Head of caudate nucleus (tissue), 42 donors: ENCODE measurements at regions not wholly inside any gene's neighbourhood (a gene's known extent, or its start where the extent isn't known, plus 50 kb on each side); places are given as distances from the start of the nearest gene placed in this dataset.
A peak's percentile ranks its signal among the peaks of the same experiment; 100 is the strongest.
"Not testable (repeated sequence)": the region's sequence is repeated elsewhere in the genome, so short reads cannot be mapped to it uniquely, and the experiment has no call there.

Experiments used
- DNase-seq, 42 donors: peaks; one replicate each; pipeline versions ENCODE4 v3.0.0 to v3.0.0-alpha.2; 2020 to 2021; ENCODE audit warnings: mixed read lengths in 7 of 42
- intact Hi-C: fragments of 100-400 bp; cut with DNase I; formaldehyde crosslinking; loops from one replicate; pipeline ENCODE4 v1.15.0; 2022

DNA sequence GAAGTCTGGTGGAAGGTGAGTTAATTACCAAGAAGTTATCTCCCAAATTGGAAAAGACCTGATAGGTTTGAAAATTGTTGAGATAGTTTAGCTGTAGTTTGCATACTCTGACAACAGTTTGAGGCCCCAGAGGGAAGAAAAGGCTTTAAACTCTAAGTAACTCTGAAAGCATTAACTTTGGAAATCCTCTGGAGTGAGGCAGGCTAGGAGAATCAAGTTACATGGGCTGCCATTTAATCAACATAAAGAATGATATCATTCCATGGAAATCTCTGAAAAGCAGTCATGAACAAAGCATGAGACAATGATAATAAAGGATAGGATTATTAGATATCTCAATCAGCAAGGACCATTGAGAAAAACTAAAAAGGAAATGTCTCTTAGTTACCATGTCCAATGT lies 647.1 kb downstream of the ANKRD50 start:
- intact Hi-C loops = no loop called here

DNA sequence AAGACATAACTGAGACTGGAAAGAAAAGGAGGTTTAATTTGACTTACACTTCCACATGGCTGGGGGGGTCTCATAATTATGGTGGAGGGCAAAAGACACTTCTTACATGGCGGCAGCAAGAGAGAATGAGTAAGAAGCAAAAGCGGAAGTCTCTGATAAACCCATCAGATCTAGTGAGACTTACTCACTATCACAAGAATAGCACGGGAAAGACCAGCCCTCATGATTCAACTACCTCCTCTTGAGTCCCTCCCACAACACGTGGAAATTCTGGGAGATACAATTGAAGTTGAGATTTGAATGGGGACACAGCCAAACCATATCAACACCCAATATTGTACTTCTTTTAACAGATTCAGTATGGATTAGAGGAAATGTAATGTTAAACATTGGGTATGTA lies 646.6 kb downstream of the ANKRD50 start:
- DNase-seq = no peak
- intact Hi-C loops = no loop called here

More for the DNA sequence above, 647.1 kb downstream of the ANKRD50 start:
- no peak for DNase-seq

DNA sequence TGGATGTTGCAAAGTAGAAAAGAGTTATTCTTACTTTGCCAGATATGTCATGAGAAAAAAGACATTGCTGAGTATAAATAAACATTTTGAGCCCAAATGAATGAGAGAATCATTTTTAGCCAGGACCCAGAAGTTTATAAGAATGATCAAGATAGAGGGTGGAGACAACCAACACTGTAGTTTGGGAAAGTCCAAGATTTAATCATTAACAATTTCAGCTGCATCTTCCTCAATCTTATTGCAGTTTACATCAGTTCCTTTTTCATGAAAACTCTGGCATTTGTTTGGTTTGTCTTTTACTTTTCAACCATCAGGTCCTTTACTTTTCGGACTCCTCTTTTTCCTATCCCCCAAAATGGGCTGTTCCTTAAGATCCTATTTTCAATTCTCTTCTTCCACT lies 645.9 kb downstream of the ANKRD50 start:
- intact Hi-C loops = no loop called here

DNA sequence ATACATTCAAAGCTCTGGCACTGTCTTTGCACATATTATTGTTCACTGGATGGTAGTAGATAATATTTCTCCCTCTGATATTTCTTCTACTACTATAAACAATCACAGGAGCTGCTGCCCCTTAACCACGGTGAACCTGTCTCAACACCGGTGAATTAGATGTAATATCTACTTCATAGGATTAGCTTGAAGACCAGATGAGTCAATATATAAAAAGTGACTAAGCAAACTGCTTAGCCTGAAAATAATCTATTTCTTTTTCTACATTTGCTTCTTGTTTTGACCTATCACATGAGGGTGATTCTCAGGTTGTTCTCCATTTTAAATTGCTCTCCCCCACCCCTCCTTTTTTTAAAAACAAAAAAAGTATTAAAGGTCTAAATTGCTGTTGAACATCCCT lies 645.5 kb downstream of the ANKRD50 start:
- intact Hi-C loops = no loop called here
- no peak for DNase-seq

More for the DNA sequence above, 645.9 kb downstream of the ANKRD50 start:
- no peak for DNase-seq

DNA sequence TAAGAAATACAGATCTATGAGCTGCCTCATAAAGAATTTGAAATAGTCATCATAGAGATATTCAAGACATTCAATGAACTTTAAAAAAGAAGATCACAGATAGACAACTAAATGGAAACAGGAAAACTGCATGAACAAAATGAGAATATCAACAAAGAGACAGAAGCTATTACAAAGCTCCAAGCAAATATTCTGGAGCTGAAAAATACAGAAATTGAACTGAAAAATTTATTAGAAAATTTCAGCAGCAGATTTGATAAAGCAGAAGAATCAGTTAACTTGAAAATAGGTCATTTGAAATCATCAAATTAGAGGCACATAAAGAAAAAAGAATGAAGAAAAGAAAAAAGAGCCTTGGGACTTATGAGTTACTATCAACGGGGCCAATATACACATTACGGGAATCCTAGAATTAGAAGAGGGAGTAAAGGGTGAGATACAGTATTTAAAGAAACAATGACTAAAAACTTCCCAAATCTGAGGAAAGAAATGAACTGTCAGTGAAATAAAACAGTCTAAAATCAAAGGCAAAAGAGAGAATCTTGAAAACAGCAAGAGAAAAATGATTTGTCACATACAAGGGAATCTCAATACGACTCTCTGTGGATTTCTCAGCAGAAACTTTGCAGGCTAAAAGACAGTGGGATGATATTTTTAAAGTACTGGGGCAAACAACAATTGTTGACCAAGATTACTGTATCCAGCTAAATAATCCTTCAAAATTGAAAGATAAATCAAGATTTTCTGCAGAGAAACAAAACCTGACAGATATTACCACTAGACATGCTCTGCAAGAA lies 641.6 kb downstream of the ANKRD50 start:
- DNase-seq = no peak
- intact Hi-C loops = no loop called here

DNA sequence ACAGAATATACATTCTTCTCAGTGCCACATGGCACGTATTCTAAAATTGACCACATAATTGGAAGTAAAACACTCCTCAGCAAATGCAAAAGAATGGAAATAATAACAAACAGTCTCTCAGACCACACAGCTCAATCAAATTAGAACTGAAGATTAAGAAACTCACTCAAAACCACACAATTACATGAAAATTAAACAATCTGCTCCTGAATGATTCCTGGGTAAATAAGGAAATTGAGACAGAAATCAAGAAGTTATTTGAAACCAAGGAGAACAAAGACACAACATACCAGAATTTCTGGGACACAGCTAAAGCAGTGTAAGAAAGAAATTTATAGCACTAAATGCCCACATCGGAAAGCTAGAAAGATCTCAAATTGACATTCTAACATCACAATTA lies 637.3 kb downstream of the ANKRD50 start:
- DNase-seq, intact Hi-C loops: not testable (repeated sequence)

DNA sequence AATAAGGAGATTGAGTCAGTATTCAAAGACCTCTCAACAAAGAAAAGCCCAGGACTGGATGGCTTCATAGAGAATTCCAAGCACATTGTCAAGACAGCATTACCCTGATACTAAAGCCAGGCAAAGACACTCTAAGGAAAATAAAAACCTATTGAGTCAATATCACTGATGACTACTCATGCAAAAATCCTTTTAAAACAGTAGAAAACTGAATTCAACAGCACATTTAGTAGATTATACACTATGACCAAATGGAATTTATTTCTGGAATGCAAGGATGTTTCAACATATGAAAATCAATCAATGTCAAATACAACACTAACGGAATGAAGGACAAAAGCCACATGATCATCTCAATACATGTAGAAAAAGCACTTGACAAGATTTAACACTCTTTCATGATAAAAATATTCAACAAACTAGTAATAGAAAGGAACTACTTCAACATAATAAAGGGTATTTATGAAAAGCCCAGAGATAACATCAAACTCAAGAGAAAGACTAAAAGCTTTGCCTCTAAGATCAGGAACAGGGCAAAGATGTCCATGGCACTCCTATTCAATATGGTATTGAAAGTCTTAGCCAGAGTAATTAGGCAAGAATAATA lies 633.3 kb downstream of the ANKRD50 start:
- intact Hi-C loops = no loop called here

DNA sequence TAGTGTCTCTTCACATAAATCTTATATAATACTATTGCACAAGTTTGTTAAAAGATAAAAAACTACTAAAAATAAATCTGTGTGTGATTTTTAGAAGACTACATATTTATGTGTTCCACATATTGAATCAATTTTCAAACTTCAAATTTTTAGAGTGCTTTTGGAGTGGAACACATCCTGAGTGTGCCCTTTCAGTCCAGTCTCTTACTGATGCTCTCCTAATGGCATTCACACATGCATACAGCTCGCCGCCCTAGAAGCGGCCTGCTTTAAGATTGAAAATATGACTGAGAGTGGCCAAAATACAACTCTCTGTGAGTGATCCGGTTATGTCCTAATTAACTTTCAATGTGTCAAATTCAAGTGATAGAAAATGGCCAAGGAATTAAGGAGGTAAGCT lies 628.8 kb downstream of the ANKRD50 start:
- intact Hi-C loops = no loop called here
- no peak for DNase-seq

More for the DNA sequence above, 633.3 kb downstream of the ANKRD50 start:
- no peak for DNase-seq

DNA sequence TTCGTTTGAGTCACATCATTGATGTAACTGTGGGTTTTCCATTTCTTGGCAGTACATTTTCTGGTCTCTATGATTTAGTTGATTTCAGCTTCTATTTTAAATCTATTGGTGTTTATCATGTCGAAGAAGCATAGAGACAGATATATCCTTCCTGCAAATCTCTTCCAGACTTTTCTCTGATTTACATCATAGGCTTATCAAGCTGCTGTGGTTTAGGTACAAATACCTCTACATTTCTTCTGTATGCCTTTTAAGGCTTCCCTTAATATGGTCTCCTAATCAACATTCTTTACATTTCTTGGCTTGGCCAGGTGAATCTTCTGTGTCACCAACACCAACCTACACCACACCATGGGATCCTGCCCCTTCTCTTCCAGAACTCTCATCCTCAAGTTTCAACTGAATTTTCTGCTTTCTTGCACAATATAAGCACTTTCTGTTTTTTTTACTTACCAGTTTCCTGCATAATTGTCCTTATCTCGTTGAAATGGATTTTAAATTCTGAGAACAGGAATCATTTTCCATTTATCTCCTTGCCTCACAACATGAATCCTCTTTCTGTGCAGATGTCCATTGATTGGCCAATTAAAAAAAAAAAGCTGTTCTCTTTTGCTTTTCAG lies 626.9 kb downstream of the ANKRD50 start:
- intact Hi-C loops = no loop called here
- no peak for DNase-seq

DNA sequence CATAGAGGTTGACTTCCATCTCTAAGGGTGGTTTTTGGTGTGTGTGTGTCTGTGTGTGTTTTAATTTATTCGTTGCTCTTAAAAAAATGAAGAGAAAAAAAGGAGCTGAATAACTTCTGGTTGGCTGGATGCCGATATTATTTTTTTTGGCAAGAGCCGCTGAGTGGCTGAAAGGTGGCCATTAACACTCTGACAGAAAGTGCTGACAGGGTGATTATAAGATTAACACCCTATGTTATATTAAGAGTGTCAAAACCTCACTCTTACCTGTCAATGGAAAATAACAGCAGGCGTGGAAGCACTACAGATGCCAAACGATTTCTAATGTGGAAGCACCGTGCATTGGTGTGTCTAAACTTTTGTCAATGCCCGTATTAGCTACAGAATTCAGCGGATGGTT lies 622.5 kb downstream of the ANKRD50 start:
- DNase-seq = no peak
- intact Hi-C loops = no loop called here

DNA sequence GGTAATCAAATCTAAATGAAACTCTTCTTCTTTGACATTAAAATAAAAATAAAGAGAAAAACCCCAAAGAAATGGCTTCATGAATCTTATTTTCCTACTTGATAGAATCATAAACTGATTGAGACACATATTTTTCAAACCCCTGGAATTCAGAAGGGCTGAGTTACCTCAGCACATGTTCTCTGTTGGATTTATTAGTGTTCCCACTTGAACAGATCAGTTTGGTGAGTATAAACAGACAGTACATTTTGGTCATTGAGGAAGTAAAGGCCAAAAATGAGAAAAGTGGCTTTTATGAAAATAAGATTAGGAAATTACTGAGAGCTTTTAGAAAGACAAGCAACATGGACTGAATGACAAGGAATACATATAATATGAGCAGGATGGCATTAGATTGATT lies 620.4 kb downstream of the ANKRD50 start:
- intact Hi-C loops = no loop called here

DNA sequence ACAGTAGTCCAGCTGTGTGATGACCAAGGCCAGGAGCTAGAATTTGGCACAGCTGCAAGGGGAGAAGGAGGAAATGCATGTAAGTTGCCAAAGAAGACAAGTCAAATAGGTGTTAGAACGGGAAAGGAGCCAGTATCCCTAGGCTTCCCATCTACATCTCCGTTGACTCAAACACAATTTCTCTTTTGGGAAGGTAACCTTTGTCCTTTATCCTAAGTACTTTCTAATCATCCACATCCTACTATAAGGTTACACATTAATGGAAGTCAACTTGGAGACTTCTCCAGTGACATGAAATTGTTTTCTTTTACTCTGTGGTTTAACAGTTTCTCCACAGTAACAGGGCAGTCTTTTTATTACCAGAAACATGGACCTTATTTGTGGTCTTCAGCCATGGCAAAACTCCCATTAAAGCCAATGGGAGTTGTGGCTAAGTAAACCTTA lies 620.0 kb downstream of the ANKRD50 start:
- intact Hi-C loops = no loop called here
- DNase-seq = no peak

More for the DNA sequence above, 620.4 kb downstream of the ANKRD50 start:
- no peak for DNase-seq

DNA sequence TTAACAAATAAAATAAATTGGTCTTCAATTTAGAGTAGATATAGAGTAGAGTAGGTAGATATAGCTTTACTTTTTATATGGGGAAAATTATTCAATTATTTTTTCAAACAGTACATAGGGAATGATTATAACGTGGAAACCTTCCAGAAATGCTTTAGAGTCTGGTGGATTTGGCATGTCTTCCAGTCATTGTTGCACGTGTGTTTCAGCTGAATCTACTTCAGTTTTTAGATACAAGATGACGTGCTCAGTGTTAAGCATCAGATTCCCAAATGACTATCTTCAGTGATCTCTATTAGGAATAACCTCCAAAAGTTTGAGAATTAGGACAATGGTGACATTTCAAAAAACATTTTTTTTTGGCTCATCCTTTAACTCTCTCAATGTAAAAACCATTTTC lies 616.9 kb downstream of the ANKRD50 start:
- intact Hi-C loops = no loop called here

DNA sequence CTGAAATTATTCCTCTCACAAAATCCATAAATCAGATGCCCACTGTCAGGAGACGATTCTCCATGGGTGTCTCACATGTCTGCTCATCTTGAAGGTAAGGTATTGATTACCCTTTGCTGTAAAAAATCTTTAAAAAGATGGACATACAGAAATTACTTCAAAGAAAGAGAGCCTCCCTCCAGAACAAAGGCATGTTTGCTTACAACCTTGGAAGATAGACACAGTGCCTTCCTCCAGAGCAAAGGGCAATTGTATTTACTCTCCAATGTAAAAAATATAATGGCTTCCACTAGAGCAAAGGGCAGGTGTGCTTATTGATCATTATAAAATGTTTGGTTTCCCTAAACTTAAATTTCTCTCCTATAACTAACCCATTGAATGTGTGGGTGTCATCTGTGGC lies 616.2 kb downstream of the ANKRD50 start:
- no peak for DNase-seq
- intact Hi-C loops = no loop called here

More for the DNA sequence above, 616.9 kb downstream of the ANKRD50 start:
- no peak for DNase-seq

DNA sequence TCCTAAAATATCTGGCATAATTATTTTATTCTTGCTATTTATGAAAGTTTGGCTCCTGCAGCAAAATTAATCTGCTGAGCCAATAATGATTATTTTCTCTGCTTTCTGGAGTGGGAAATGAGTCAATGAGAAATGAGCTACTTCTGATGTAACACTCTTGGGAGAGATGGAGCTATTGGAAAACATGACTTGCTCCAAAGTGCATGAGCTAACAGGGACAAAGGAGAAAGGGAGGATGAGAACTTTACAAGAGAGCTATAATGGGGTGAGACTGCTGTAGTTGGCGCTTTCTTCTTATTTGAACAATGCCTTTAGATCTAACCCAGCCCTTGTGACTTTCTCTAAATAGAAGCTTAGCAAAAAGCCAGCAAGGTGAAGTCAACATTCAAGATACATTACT lies 615.1 kb downstream of the ANKRD50 start:
- DNase-seq = no peak
- intact Hi-C loops = no loop called here

DNA sequence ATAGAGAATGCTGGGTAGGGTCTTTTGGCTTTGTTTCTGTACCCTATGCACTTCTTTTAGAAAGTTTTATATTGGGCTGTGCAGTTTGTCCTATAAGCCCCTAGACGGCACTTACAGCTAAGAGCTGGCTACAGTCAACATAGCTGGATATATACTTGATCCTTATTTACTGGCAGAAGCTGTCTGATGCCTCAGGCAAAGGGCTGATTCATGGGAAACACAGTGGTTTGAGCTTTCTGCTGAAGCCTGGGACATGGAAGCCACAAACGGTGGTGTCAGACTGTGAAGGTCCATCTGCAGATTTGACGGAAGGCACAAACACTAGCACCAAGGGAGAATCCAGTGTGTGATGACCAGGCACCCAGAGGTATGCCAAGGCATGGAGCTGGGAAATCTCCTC lies 608.4 kb downstream of the ANKRD50 start:
- DNase-seq = no peak
- intact Hi-C loops = no loop called here

DNA sequence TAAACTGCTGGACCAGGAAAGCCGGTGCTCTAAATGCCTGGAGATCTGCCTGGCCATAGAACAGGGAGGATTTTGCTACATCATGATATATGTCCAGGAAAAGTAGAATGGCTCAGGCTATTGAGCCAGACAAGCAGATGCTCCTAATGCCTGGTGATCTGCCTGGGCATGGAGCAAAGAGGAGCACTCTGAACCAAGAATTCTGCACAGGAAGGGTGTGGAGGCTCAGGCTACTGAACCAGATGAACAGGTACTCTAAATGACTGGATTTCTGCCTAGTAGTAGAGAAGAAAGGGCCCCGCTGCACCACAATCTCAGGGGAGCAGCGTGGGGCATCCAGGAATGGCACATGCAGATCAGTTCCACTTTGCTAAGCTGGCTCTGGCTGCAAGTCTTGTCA lies 607.9 kb downstream of the ANKRD50 start:
- DNase-seq = no peak
- intact Hi-C loops = no loop called here

DNA sequence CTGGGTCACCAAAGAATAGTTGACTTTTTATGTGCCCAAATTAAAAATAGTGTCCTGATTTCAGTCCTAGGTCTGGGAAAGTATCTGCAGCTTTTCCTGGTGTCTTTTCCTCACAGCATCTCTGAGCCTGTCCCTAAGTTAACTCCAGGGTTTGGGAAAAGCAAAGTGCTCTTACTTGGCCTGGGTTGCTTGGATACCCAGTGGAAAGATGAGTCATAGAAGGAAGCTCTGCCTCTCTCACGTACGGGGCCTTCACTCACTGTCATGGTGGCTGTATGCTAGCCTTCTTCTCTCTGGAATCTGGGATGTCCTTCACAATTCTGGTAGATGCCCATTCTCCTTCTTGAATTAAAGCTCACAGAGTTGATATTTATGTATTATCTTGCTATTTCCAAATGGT lies 607.3 kb downstream of the ANKRD50 start:
- no peak for DNase-seq
- intact Hi-C loops = no loop called here

DNA sequence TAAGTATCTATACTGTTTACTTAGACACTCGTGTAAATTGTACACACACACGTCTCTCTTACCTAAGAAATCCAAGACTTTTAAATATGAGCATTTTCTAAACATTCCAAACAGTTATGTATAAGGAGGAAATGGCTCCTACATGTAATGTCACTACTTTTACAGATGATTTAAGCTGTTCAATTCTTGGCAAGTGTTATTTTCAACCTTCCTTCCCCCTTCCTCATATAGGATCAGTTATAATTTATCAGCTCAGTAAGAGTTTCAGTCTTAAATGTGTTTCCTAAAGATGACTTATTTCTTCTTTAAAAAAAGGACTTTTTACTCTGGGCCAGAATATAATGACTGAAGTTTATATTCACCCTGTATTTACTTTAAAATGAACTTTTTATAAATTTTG lies 601.1 kb downstream of the ANKRD50 start:
- intact Hi-C loops = no loop called here

DNA sequence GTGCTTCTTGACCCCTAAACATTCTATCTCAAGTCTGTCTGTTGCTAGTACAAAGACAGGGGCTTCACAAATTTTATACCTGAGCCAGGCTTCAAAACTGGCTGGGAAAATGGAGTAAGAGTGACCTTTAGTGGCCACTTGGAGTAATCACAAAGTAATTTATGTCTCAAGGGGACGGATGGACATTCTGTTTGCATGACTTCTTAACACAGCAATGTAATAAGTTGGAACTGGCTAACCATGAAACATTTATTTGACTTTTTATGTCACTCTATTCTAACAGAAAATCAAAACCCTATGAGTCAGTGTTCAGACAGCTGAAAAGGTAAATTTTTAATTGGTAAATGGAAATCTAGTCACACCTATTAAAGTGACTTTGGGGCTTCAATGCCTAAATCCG lies 600.6 kb downstream of the ANKRD50 start:
- DNase-seq = peak in 3 of 42 donors; percentile 2 to 30 (median 9)
- intact Hi-C loops = no loop called here

More for the DNA sequence above, 601.1 kb downstream of the ANKRD50 start:
- no peak for DNase-seq
